GM13977 (cell line): ENCODE measurements at regions not wholly inside any gene's neighbourhood (a gene's known extent, or its start where the extent isn't known, plus 50 kb on each side); places are given as distances from the start of the nearest gene placed in this dataset.

Experiments used
- DNase-seq: peaks from one replicate; pipeline ENCODE4 v3.0.0; 2012; ENCODE audit warnings: low spot score
- in situ Hi-C: fragments of 300-500 bp; cut with MboI; formaldehyde crosslinking; loops from one replicate; pipeline ENCODE4 v1.12.0; 2022; ENCODE audit warnings: low sequenced_read_pairs, low pct_unique_long_range_greater_than_20kb, mixed read lengths, inconsistent platforms; ENCODE audit not compliant: unreplicated experiment
- TF ChIP-seq, protein P1 (sequence below): IDR thresholded peaks from 2 replicates; pipeline ENCODE4 v1.5.1; 2012; ENCODE audit warnings: mild to moderate bottlenecking, control low read depth; ENCODE audit not compliant: insufficient read depth; ENCODE audit errors: extremely low read depth, missing control alignments

DNA sequence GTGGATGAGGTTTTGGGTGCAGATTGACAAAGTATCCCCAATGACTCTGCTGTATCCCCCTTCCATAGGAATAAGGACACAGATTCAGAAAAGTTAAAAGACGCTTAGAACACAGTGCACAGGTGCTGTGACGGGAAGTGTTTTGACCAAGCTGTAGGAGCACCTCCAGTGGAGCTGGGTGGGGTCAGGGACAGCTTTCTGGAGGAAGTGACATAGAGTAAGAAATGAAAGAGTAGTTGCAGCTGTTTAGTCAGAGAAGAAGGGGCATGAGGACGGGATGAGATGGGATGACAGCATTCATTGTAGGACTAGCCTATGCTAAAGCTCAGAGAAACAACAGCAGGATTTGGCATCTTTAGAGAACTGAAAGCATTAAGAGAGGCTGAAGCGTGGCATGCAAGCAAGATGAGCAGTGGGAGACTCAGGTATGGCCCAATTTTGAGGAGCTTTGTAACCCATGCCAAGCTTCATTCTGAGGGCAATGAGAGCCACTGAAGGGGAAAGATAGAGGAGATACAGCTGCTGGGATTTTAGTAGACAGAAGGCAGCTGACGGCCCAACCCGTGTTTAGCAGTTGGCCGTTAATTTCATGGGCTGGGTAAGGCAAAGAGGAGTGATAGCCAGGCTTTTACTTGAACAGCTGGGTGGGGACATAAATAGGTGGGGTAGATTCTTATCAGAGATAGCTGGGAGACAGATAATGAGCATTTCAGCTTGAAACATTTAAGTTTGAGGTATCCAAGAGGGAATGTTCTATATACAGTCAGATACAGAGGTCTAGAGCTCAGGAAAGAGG lies 131.8 kb upstream of the KRAS start:
- TF ChIP-seq, protein P1, sequence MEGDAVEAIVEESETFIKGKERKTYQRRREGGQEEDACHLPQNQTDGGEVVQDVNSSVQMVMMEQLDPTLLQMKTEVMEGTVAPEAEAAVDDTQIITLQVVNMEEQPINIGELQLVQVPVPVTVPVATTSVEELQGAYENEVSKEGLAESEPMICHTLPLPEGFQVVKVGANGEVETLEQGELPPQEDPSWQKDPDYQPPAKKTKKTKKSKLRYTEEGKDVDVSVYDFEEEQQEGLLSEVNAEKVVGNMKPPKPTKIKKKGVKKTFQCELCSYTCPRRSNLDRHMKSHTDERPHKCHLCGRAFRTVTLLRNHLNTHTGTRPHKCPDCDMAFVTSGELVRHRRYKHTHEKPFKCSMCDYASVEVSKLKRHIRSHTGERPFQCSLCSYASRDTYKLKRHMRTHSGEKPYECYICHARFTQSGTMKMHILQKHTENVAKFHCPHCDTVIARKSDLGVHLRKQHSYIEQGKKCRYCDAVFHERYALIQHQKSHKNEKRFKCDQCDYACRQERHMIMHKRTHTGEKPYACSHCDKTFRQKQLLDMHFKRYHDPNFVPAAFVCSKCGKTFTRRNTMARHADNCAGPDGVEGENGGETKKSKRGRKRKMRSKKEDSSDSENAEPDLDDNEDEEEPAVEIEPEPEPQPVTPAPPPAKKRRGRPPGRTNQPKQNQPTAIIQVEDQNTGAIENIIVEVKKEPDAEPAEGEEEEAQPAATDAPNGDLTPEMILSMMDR, result no peak
- in situ Hi-C loops, result no loop called here
- no peak for DNase-seq

DNA sequence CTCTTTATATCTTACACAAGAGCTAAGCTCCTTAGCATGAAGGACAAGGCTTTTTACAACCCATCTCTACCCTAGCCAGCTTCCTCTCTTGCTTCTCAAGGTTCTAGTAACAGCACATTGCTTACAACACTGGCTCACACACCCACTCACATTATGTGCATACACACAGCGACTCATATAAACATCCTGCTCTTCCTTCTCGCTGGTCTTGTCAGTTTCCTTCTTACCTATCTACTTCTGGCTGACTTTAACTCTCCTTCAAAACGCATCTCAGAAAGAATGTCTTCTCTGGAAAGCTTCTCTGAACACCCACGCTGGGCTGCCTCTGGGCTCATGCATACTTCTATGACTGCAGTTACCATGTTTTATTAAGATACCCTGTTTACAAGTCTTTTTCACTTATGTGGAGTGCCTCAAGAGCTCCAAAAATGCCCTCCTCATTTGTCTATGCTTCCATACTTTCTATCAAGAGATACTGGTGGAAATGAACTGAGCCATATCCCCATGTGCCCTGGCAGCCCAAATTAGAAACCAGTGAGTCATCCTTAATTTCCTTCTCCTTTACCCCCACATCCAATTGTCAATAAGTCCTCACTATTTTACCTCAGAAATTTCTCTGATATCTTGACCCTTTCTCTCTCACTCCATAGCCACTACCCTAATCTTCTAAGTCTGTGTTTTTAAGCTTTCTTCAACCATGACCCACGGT lies 126.9 kb upstream of the KRAS start:
- no peak for DNase-seq
- in situ Hi-C loops, result no loop called here

DNA sequence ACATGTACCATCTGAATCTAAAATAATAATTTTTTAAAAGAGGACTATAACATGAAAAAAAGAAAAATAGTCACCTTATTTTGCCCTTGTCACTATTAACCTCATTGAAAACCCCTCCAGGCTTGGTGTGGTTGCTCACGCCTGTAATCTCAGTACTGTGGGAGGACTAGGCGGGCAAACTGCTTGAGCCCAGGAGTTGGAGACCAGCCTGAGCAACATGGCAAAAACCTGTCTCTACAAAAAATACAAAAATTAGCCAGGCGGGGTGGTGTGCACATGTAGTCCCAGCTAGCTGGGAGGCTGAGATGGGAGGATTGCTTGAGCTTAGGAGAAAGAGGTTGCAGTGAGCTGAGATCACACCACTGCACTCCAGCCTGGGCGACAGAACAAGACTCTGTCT lies 126.3 kb upstream of the KRAS start:
- no peak for DNase-seq
- in situ Hi-C loops, result no loop called here
- TF ChIP-seq, protein P1, result no peak

More for the DNA sequence above, 126.9 kb upstream of the KRAS start:
- TF ChIP-seq, protein P1, result no peak

DNA sequence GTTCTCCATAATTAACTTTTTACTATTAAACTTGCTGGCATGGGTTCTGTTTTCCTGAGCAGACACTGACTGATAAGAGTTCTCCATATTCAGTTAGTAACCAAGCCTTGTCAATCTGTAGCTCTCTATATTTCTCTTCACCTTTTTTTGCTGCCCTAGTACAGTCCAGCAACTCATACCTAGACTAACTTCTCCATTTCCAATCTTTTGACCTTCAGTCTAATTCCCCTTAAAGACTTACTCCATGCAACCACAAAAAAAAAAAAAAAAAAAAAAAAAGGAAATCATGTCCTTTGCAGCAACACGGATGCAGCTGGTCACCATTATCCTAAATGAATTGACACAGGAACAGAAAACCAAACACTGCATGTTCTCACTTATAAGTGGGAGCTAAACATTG lies 125.7 kb upstream of the KRAS start:
- no peak for DNase-seq
- in situ Hi-C loops, result no loop called here
- TF ChIP-seq, protein P1, result no peak

DNA sequence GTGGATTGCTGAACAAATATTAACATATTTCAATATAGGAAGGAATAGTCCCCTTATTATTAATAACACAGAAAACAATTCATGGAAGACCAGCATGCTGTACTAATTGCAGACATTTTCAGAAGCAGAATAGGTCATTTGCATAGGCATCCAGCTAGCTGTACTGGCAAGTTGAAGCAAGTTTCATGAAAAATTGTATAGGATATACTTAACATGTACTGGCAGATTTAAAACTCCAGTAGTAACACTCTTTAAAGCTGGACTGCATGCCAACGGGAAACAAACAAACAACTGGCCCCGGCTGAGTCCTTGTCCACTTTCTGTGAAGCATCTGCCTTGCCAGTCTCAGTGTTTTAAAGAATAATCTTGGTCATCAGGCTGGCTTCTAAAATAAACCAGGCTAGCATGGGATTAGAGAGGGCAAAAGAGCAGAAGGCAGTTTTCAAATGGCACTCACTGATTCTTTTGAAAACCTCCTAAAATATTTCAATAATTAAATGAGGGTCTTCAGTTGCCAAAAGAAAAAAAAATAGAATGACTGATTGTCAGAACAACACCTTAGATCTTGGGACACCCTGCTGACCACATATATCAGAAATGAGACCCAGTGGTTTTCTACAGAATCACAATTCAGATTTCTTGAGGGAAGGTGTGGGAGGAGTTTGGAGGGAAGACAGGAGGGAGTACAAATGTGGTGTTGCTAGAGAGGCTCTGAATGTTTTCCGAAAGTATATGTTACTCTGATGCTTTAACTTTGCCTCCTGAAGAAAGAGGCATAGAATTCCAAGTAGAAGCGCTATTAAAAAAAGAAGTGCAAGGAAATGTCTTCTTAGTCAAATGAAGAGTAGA lies 122.5 kb upstream of the KRAS start:
- in situ Hi-C loops, result no loop called here
- TF ChIP-seq, protein P1, result no peak
- no peak for DNase-seq

DNA sequence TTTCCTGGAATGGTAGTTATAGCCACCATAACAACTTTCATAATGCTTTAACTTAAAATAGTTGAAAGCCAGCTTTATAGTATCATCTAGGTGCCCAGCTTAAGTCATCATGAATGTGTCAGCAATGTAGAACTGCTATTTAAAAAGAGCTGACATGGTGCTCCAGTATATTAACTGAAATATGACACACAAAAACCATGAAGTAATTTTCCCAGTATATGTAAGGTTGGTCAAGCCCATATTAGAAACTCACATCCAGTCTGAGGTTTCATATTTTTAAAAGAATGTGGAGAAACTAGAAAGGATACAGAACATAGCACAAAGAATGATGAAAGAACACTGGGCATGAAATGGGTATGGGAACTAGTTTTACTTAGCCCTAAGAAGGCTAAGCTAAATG lies 121.3 kb upstream of the KRAS start:
- in situ Hi-C loops, result no loop called here
- TF ChIP-seq, protein P1, result no peak
- DNase-seq, result no peak
